Endothelial cell of umbilical vein (primary cell): ENCODE measurements at regions not wholly inside any gene's neighbourhood (a gene's known extent, or its start where the extent isn't known, plus 50 kb on each side); places are given as distances from the start of the nearest gene placed in this dataset.

Experiments
- BruUV-seq: library from RNA; stranded (reverse); fragments of 400-500 nt; replicated peaks from 2 replicates; lab custom pipeline; 2021; lab: Mats Ljungman, UMichigan
- CTCF ChIA-PET: fragments of 300-600, 350-600 bp; sonication (Branson Sonifier 250); formaldehyde crosslinking; loops from one replicate; lab custom pipeline; 2021; ENCODE audit warnings: antibody characterized with exemption, inconsistent platforms; lab: Charles Lee
- POLR2A ChIA-PET: fragments of 300-600, 350-600 bp; sonication (Branson Sonifier 250); formaldehyde crosslinking; loops from one replicate; lab custom pipeline; 2021; ENCODE audit warnings: antibody characterized with exemption, inconsistent platforms; lab: Charles Lee
- DNase-seq: peaks from one replicate; pipeline ENCODE4 v3.0.0-alpha.2; 2011; ENCODE audit warnings: low read depth, low spot score
- FAIRE-seq: peaks from 2 replicates; lab custom pipeline; 2011; peaks lifted over from hg19 to GRCh38; lab: Jason Lieb, UNC
- H2AFZ ChIP-seq: 2 replicates; pipeline ENCODE4 v1.6.0; 2012; ENCODE audit warnings: low read depth, low read length, control low read depth, inconsistent platforms
- H3K27ac ChIP-seq: 2 replicates; pipeline ENCODE4 v1.5.1; 2011; ENCODE audit warnings: low read depth, mild to moderate bottlenecking, control low read depth, low read length, moderate library complexity; ENCODE audit not compliant: insufficient read depth
- H3K27me3 ChIP-seq, 2 experiments: 2 replicates each; pipeline versions ENCODE4 v1.6.0 to v1.6.1; 2011; ENCODE audit warnings: low read length in 2 of 2, mixed read lengths in 1 of 2; ENCODE audit not compliant: control insufficient read depth in 2 of 2, insufficient read depth in 2 of 2
- H3K36me3 ChIP-seq, 2 experiments: 2 replicates in 1 of 2; 3 replicates in 1 of 2; pipeline ENCODE4 v1.5.1; 2011; ENCODE audit warnings: low read length in 2 of 2, mild to moderate bottlenecking in 1 of 2, moderate library complexity in 1 of 2; ENCODE audit not compliant: control insufficient read depth in 2 of 2, insufficient read depth in 2 of 2; ENCODE audit errors: extremely low read depth in 1 of 2
- H3K4me1 ChIP-seq: 3 replicates; pipeline ENCODE4 v1.5.1; 2011; ENCODE audit warnings: mild to moderate bottlenecking, low read length; ENCODE audit not compliant: control insufficient read depth, insufficient read depth; ENCODE audit errors: extremely low read depth
- H3K4me2 ChIP-seq: 2 replicates; pipeline ENCODE4 v1.6.1; 2011; ENCODE audit warnings: low read length, control low read depth, mixed read lengths; ENCODE audit not compliant: insufficient read depth
- H3K4me3 ChIP-seq, 3 experiments: fragments of 200-600 bp in 1 of 3; sonication (generic), shearing (Covaris generic) in 1 of 3; replicated peaks in 1 of 3; 2 replicates each; pipeline ENCODE4 v1.5.1; 2011 to 2016; ENCODE audit warnings: control low read depth in 3 of 3, low read length in 3 of 3, mild to moderate bottlenecking in 2 of 3, inconsistent platforms in 1 of 3, low read depth in 1 of 3, moderate library complexity in 1 of 3; ENCODE audit not compliant: insufficient read depth in 1 of 3
- H3K79me2 ChIP-seq: 2 replicates; pipeline ENCODE4 v1.6.0; 2012; ENCODE audit warnings: low read length, inconsistent platforms; ENCODE audit not compliant: control insufficient read depth, insufficient read depth
- H3K9ac ChIP-seq: replicated peaks from 2 replicates; pipeline ENCODE3; 2011; ENCODE audit warnings: low read length, control low read depth; ENCODE audit not compliant: insufficient read depth; ENCODE audit errors: extremely low read depth
- H3K9me1 ChIP-seq: replicated peaks from 3 replicates; pipeline ENCODE4 v1.6.0; 2011; ENCODE audit warnings: mild to moderate bottlenecking, low read length; ENCODE audit not compliant: control insufficient read depth, insufficient read depth; ENCODE audit errors: extremely low read depth
- H3K9me3 ChIP-seq: replicated peaks from 2 replicates; pipeline ENCODE4 v1.5.1; 2012; ENCODE audit warnings: low read length, inconsistent platforms; ENCODE audit not compliant: control insufficient read depth, insufficient read depth
- H4K20me1 ChIP-seq: replicated peaks from 2 replicates; pipeline ENCODE3; 2011; ENCODE audit warnings: mild to moderate bottlenecking, low read length; ENCODE audit not compliant: control insufficient read depth, insufficient read depth; ENCODE audit errors: extremely low read depth
- EZH2 ChIP-seq: IDR thresholded peaks from 2 replicates; pipeline ENCODE4 v1.6.1; 2012; ENCODE audit warnings: borderline replicate concordance, low read depth, mild to moderate bottlenecking, moderate library complexity, low read length, inconsistent platforms; ENCODE audit not compliant: severe bottlenecking
- FOS ChIP-seq: IDR thresholded peaks from 2 replicates; pipeline ENCODE4 v1.6.1; 2011; ENCODE audit warnings: mild to moderate bottlenecking, low read length, moderate library complexity, borderline replicate concordance; ENCODE audit not compliant: insufficient read depth
- GATA2 ChIP-seq: IDR thresholded peaks from 2 replicates; pipeline ENCODE4 v1.7.0; 2011; ENCODE audit warnings: low read depth, mild to moderate bottlenecking, moderate library complexity, mixed read lengths, low read length; ENCODE audit not compliant: insufficient read length, insufficient read depth
- JUN ChIP-seq: IDR thresholded peaks from 2 replicates; pipeline ENCODE4 v1.6.1; 2011; ENCODE audit warnings: borderline replicate concordance, low read depth; ENCODE audit not compliant: insufficient read length, insufficient read depth
- MYC ChIP-seq: IDR thresholded peaks from one replicate; pipeline ENCODE4 v1.6.1; 2011; ENCODE audit warnings: mild to moderate bottlenecking, low read depth, low read length
- POLR2A ChIP-seq: IDR thresholded peaks from 2 replicates; pipeline ENCODE4 v1.6.1; 2012; ENCODE audit warnings: low read depth, mild to moderate bottlenecking, control low read depth, low read length
- POLR2AphosphoS5 ChIP-seq: IDR thresholded peaks from 2 replicates; pipeline ENCODE4 v1.6.1; 2012; ENCODE audit warnings: low read depth, mild to moderate bottlenecking, control low read depth, low read length, moderate library complexity; ENCODE audit not compliant: insufficient read depth
- dilution Hi-C: fragments of 300-500 bp; cut with MboI; formaldehyde crosslinking; loops from one replicate; pipeline ENCODE4 v1.15.0; 2019; ENCODE audit warnings: low sequenced_read_pairs; ENCODE audit not compliant: extremely low pct_ligation_motif_present
- intact Hi-C: fragments of 100-400 bp; cut with micrococcal nuclease; formaldehyde crosslinking; loops from one replicate; pipeline ENCODE4 v1.10.0; 2022
- TF ChIP-seq, protein P1 (sequence below): IDR thresholded peaks from 2 replicates; pipeline ENCODE4 v1.6.1; 2011; ENCODE audit not compliant: insufficient read depth, insufficient read length
- TF ChIP-seq, protein P2 (sequence below), 2 donors: IDR thresholded peaks; 1 replicate in 1 of 2; 2 replicates in 1 of 2; pipeline ENCODE4 v1.5.1; 2011; ENCODE audit warnings: low read length in 2 of 2, mild to moderate bottlenecking in 2 of 2, moderate library complexity in 2 of 2, control low read depth in 1 of 2, inconsistent platforms in 1 of 2, low read depth in 1 of 2; ENCODE audit not compliant: insufficient read depth in 1 of 2; ENCODE audit errors: extremely low read depth in 1 of 2

DNA sequence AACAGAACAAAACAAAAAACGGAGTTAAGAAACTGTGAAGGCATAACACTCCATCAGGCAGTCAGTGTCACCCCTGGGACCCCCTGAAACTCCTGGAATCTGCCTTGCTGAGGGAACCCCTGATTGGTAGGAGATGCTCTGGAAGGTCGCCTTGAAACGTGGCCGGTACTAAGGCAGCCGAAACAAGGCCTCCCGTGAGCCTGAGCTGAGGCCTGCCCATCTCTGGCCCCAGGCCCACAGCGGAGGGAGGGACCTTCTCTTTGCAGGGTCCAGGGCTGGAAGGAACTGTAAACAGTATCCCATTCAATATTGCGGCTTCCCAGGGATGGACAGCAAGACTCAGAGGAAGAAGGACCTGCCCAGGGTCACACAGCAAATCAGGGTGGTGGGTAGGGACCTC is 155.7 kb downstream of the INHBB start:
- dilution Hi-C loops, result no loop called here
- Histone ChIP-seq H3K79me2 (no peaks in the 10 kb centered on the region), H3K9ac (no peak overlapping the region), H3K9me3 (no peaks in the 10 kb centered on the region), H3K27ac (no peak overlapping the region), H3K27me3 (peaks cover 3 to 33% of the 10 kb centered on the region in 2 experiments), H3K4me2 (no peak overlapping the region), H3K9me1 (no peaks in the 10 kb centered on the region), H4K20me1 (no peaks in the 10 kb centered on the region), H3K4me3 (no peak overlapping the region), H2AFZ (no peak overlapping the region), H3K4me1 (no peaks in the 10 kb centered on the region), H3K36me3 (no peaks in the 10 kb centered on the region)
- TF ChIP-seq GATA2 (no peak), MYC (no peak), EZH2 (no peak), FOS (no peak)
- intact Hi-C loops, result no loop called here
- no peak for FAIRE-seq
- ChIA-PET CTCF (no interaction called here), POLR2A (no interaction called here)
- DNase-seq, result no peak
- BruUV-seq, result no TSS peak

DNA sequence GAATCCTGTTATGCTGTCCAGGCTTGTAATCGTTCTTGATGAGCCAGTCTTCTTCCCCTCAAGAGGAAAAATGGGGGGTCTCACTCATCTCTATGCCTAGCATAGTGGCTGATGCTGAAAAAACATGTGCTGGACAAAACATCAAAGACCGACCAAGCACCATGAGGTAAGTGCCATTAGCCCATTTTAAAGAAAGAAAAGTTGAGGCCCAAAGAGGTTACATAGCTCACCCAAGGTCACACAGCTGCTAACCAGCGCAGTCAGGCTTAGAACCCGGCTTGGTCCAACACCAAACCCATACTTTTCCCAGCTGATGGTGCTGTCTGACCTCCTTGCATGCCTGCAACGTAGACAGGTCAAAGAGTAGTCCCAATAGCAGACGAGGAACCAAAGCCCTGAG is 156.4 kb downstream of the INHBB start:
- no peak for TF ChIP-seq GATA2
- no peak for TF ChIP-seq JUN
- TF ChIP-seq, protein P1, sequence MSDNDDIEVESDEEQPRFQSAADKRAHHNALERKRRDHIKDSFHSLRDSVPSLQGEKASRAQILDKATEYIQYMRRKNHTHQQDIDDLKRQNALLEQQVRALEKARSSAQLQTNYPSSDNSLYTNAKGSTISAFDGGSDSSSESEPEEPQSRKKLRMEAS, result no peak
- TF ChIP-seq EZH2, result no peak
- TF ChIP-seq MYC, result no peak
- TF ChIP-seq, protein P2, sequence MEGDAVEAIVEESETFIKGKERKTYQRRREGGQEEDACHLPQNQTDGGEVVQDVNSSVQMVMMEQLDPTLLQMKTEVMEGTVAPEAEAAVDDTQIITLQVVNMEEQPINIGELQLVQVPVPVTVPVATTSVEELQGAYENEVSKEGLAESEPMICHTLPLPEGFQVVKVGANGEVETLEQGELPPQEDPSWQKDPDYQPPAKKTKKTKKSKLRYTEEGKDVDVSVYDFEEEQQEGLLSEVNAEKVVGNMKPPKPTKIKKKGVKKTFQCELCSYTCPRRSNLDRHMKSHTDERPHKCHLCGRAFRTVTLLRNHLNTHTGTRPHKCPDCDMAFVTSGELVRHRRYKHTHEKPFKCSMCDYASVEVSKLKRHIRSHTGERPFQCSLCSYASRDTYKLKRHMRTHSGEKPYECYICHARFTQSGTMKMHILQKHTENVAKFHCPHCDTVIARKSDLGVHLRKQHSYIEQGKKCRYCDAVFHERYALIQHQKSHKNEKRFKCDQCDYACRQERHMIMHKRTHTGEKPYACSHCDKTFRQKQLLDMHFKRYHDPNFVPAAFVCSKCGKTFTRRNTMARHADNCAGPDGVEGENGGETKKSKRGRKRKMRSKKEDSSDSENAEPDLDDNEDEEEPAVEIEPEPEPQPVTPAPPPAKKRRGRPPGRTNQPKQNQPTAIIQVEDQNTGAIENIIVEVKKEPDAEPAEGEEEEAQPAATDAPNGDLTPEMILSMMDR (IDR thresholded peaks at IDR 0.05; ENCODE audit: extremely low read depth in 1 of 2, insufficient read depth in 1 of 2, low read depth in 1 of 2, low read length in 2 of 2), result no peak
- TF ChIP-seq FOS, result no peak
- no peak for TF ChIP-seq POLR2AphosphoS5
- TF ChIP-seq POLR2A, result no peak
- CTCF ChIA-PET, result no interaction called here
- FAIRE-seq (no peak), DNase-seq (no peak)
- Histone ChIP-seq H3K9ac (no peak overlapping the region), H3K27ac (no peak overlapping the region), H3K9me1 (no peaks in the 10 kb centered on the region), H4K20me1 (no peaks in the 10 kb centered on the region), H3K27me3 (peaks cover 11 to 38% of the 10 kb centered on the region in 2 experiments), H3K4me3 (no peak overlapping the region), H3K4me1 (no peaks in the 10 kb centered on the region), H3K79me2 (no peaks in the 10 kb centered on the region), H2AFZ (no peak overlapping the region), H3K36me3 (no peaks in the 10 kb centered on the region), H3K9me3 (no peaks in the 10 kb centered on the region), H3K4me2 (no peak overlapping the region)
- POLR2A ChIA-PET, result no interaction called here
- intact Hi-C loops, result no loop called here
- dilution Hi-C loops, result no loop called here
- no TSS peak for BruUV-seq
